SJCRH30 (cell line): ENCODE measurements at regions not wholly inside any gene's neighbourhood (a gene's known extent, or its start where the extent isn't known, plus 50 kb on each side); places are given as distances from the start of the nearest gene placed in this dataset.

ENCODE experiments used
- DNase-seq, 2 experiments: peaks; one replicate each; pipeline ENCODE4 v3.0.0-alpha.2; 2015 to 2020
- H3K27ac ChIP-seq: fragments of 250-450 bp; sonication (Bioruptor Pico); 2 replicates; pipeline ENCODE4 v1.5.1; 2020; ENCODE audit warnings: mild to moderate bottlenecking, moderate library complexity
- H3K27me3 ChIP-seq: fragments of 250-450 bp; sonication (Bioruptor Pico); 2 replicates; pipeline ENCODE4 v1.5.1; 2020; ENCODE audit warnings: mild to moderate bottlenecking, moderate library complexity
- H3K36me3 ChIP-seq: fragments of 250-450 bp; sonication (Bioruptor Pico); 2 replicates; pipeline ENCODE4 v1.5.1; 2020; ENCODE audit warnings: mild to moderate bottlenecking, moderate library complexity
- H3K4me1 ChIP-seq: fragments of 250-450 bp; sonication (Bioruptor Pico); 2 replicates; pipeline ENCODE4 v1.5.1; 2020; ENCODE audit warnings: mild to moderate bottlenecking, moderate library complexity
- H3K4me3 ChIP-seq: fragments of 250-450 bp; sonication (Bioruptor Pico); 2 replicates; pipeline ENCODE4 v1.5.1; 2020; ENCODE audit warnings: mild to moderate bottlenecking, moderate library complexity
- H3K9me3 ChIP-seq: fragments of 250-450 bp; sonication (Bioruptor Pico); replicated peaks from 2 replicates; pipeline ENCODE4 v1.5.1; 2020; ENCODE audit warnings: mild to moderate bottlenecking, moderate library complexity

GRCh38 chr16:86709103-86709502 lies 130.8 kb downstream of the FOXL1 start:
- Histone ChIP-seq H3K36me3 (no peaks in the 10 kb centered on the region), H3K4me3 (no peak overlapping the region), H3K27me3 (no peaks in the 10 kb centered on the region), H3K9me3 (no peaks in the 10 kb centered on the region), H3K4me1 (no peaks in the 10 kb centered on the region), H3K27ac (no peak overlapping the region)
- DNase-seq, result no peak

- DNase-seq, result no peak
- Histone ChIP-seq H3K4me3 (no peak overlapping the region), H3K27ac (no peak overlapping the region), H3K27me3 (no peaks in the 10 kb centered on the region), H3K36me3 (no peaks in the 10 kb centered on the region), H3K9me3 (no peaks in the 10 kb centered on the region), H3K4me1 (no peaks in the 10 kb centered on the region)
These were observed 131.7 kb downstream of the FOXL1 start for GRCh38 chr16:86709902-86710601.

- no peaks in the 10 kb centered on the region for H3K9me3 ChIP-seq
- no peak overlapping the region for H3K27ac ChIP-seq
- no peaks in the 10 kb centered on the region for H3K27me3 ChIP-seq
- no peak for DNase-seq
- H3K4me1 ChIP-seq, result no peaks in the 10 kb centered on the region
- no peaks in the 10 kb centered on the region for H3K36me3 ChIP-seq
- no peak overlapping the region for H3K4me3 ChIP-seq
These were observed 132.2 kb downstream of the FOXL1 start for GRCh38 chr16:86710602-86710950.

- H3K27ac ChIP-seq, result no peak overlapping the region
- H3K4me1 ChIP-seq, result peaks cover 2% of the 10 kb centered on the region; the same call in 1 of the 2 replicates
- no peaks in the 10 kb centered on the region for H3K36me3 ChIP-seq
- H3K27me3 ChIP-seq, result no peaks in the 10 kb centered on the region
- no peaks in the 10 kb centered on the region for H3K9me3 ChIP-seq
- H3K4me3 ChIP-seq, result no peak overlapping the region
- no peak for DNase-seq
These were observed 134.0 kb downstream of the FOXL1 start for GRCh38 chr16:86712158-86713009.

GRCh38 chr16:86713021-86713631 lies 134.8 kb downstream of the FOXL1 start:
- DNase-seq, result no peak
- Histone ChIP-seq H3K36me3 (no peaks in the 10 kb centered on the region), H3K9me3 (no peaks in the 10 kb centered on the region), H3K27ac (no peak overlapping the region), H3K4me1 (peaks cover 2% of the 10 kb centered on the region; the same call in 1 of the 2 replicates), H3K27me3 (no peaks in the 10 kb centered on the region), H3K4me3 (no peak overlapping the region)

- DNase-seq, result peak; percentile 8 to 37
- Histone ChIP-seq H3K9me3 (no peaks in the 10 kb centered on the region), H3K27me3 (no peaks in the 10 kb centered on the region), H3K36me3 (no peaks in the 10 kb centered on the region), H3K27ac (no peak overlapping the region), H3K4me1 (peaks cover 2% of the 10 kb centered on the region; the same call in 1 of the 2 replicates), H3K4me3 (no peak overlapping the region)
These were observed 135.8 kb downstream of the FOXL1 start for GRCh38 chr16:86714166-86714565.

GRCh38 chr16:86716649-86717048 lies 138.3 kb downstream of the FOXL1 start:
- Histone ChIP-seq H3K27ac (no peak overlapping the region), H3K27me3 (no peaks in the 10 kb centered on the region), H3K4me1 (peaks cover 2% of the 10 kb centered on the region; the same call in 1 of the 2 replicates), H3K4me3 (no peak overlapping the region), H3K36me3 (no peaks in the 10 kb centered on the region), H3K9me3 (no peaks in the 10 kb centered on the region)
- DNase-seq, result peak; percentile 24 to 67

- Histone ChIP-seq H3K27me3 (no peaks in the 10 kb centered on the region), H3K9me3 (no peaks in the 10 kb centered on the region)
- peak in 1 of 2 experiments; percentile 22 for DNase-seq
These were observed 139.8 kb downstream of the FOXL1 start for GRCh38 chr16:86718118-86718517.

GRCh38 chr16:86722970-86723369 lies 144.6 kb downstream of the FOXL1 start:
- Histone ChIP-seq H3K27me3 (no peaks in the 10 kb centered on the region), H3K9me3 (no peaks in the 10 kb centered on the region), H3K4me1 (no peaks in the 10 kb centered on the region; the same call in 1 of the 2 replicates), H3K4me3 (no peak overlapping the region), H3K36me3 (no peaks in the 10 kb centered on the region), H3K27ac (no peak overlapping the region)
- DNase-seq, result no peak

More at GRCh38 chr16:86718118-86718517, 139.8 kb downstream of the FOXL1 start:
- Histone ChIP-seq H3K4me3 (no peak overlapping the region), H3K27ac (no peak overlapping the region), H3K36me3 (no peaks in the 10 kb centered on the region), H3K4me1 (peaks cover 2% of the 10 kb centered on the region; the same call in 1 of the 2 replicates)

- Histone ChIP-seq H3K27ac (no peak overlapping the region), H3K4me1 (no peaks in the 10 kb centered on the region), H3K27me3 (no peaks in the 10 kb centered on the region), H3K9me3 (no peaks in the 10 kb centered on the region), H3K36me3 (no peaks in the 10 kb centered on the region), H3K4me3 (no peak overlapping the region)
- no peak for DNase-seq
These were observed 145.3 kb downstream of the FOXL1 start for GRCh38 chr16:86723689-86724088.

GRCh38 chr16:86725401-86725800 lies 147.1 kb downstream of the FOXL1 start:
- no peak for DNase-seq
- Histone ChIP-seq H3K27ac (no peak overlapping the region), H3K9me3 (no peaks in the 10 kb centered on the region), H3K4me1 (no peaks in the 10 kb centered on the region), H3K4me3 (no peak overlapping the region), H3K36me3 (no peaks in the 10 kb centered on the region), H3K27me3 (no peaks in the 10 kb centered on the region)

- Histone ChIP-seq H3K9me3 (no peaks in the 10 kb centered on the region), H3K27me3 (no peaks in the 10 kb centered on the region), H3K36me3 (no peaks in the 10 kb centered on the region), H3K4me1 (no peaks in the 10 kb centered on the region), H3K4me3 (no peak overlapping the region), H3K27ac (no peak overlapping the region)
- no peak for DNase-seq
These were observed 148.0 kb downstream of the FOXL1 start for GRCh38 chr16:86726340-86726739.

GRCh38 chr16:86727131-86727530 lies 148.8 kb downstream of the FOXL1 start:
- Histone ChIP-seq H3K4me3 (no peak overlapping the region), H3K27me3 (no peaks in the 10 kb centered on the region), H3K27ac (no peak overlapping the region), H3K4me1 (no peaks in the 10 kb centered on the region), H3K9me3 (no peaks in the 10 kb centered on the region), H3K36me3 (no peaks in the 10 kb centered on the region)
- DNase-seq, result no peak

- DNase-seq, result no peak
- H3K4me3 ChIP-seq, result no peak overlapping the region
- H3K36me3 ChIP-seq, result no peaks in the 10 kb centered on the region
- H3K4me1 ChIP-seq, result no peaks in the 10 kb centered on the region
- H3K9me3 ChIP-seq, result no peaks in the 10 kb centered on the region
- no peaks in the 10 kb centered on the region for H3K27me3 ChIP-seq
- no peak overlapping the region for H3K27ac ChIP-seq
These were observed 149.3 kb downstream of the FOXL1 start for GRCh38 chr16:86727632-86728031.

- Histone ChIP-seq H3K27me3 (no peaks in the 10 kb centered on the region), H3K9me3 (no peaks in the 10 kb centered on the region), H3K36me3 (no peaks in the 10 kb centered on the region), H3K27ac (no peak overlapping the region), H3K4me1 (peaks cover 7% of the 10 kb centered on the region; the same call in 1 of the 2 replicates), H3K4me3 (no peak overlapping the region)
- no peak for DNase-seq
These were observed 151.3 kb downstream of the FOXL1 start for GRCh38 chr16:86729686-86730085.
